ENCODE measurements at regions not wholly inside any gene's neighbourhood (a gene's known extent, or its start where the extent isn't known, plus 50 kb on each side); places are given as distances from the start of the nearest gene placed in this dataset.

GRCh38 chr3:144165482-144165881, 193.9 kb downstream of the DIPK2A start:
- H3K9ac ChIP-seq (ENCODE audit: low read length in 2 of 2): no peak overlapping the region
- H3K27me3 ChIP-seq (ENCODE audit: control insufficient read depth in 1 of 2, insufficient read depth in 2 of 2, low read length in 2 of 2): no peaks in the 10 kb centered on the region
- no peak overlapping the region for H3K27ac ChIP-seq (ENCODE audit: low read length)
- H3K4me1 ChIP-seq (ENCODE audit: control insufficient read depth, insufficient read depth, low read length): no peaks in the 10 kb centered on the region
- no peaks in the 10 kb centered on the region for H3K9me3 ChIP-seq (ENCODE audit: control insufficient read depth in 2 of 2, low read length in 2 of 2)
- no peaks in the 10 kb centered on the region for H3K36me3 ChIP-seq (ENCODE audit: control insufficient read depth in 2 of 2, insufficient read depth in 2 of 2, low read length in 2 of 2)
- H3K4me3 ChIP-seq (ENCODE audit: low read length in 2 of 2): no peak overlapping the region

- no peak overlapping the region for H3K9ac ChIP-seq (ENCODE audit: low read length in 2 of 2)
- H3K4me1 ChIP-seq (ENCODE audit: control insufficient read depth, insufficient read depth, low read length): no peaks in the 10 kb centered on the region
- H3K9me3 ChIP-seq (ENCODE audit: control insufficient read depth in 2 of 2, low read length in 2 of 2): no peaks in the 10 kb centered on the region
- H3K27me3 ChIP-seq (ENCODE audit: control insufficient read depth in 1 of 2, insufficient read depth in 2 of 2, low read length in 2 of 2): no peaks in the 10 kb centered on the region
- no peaks in the 10 kb centered on the region for H3K36me3 ChIP-seq (ENCODE audit: control insufficient read depth in 2 of 2, insufficient read depth in 2 of 2, low read length in 2 of 2)
- no peak overlapping the region for H3K4me3 ChIP-seq (ENCODE audit: low read length in 2 of 2)
- no peak overlapping the region for H3K27ac ChIP-seq (ENCODE audit: low read length)
These were observed 196.0 kb downstream of the DIPK2A start for GRCh38 chr3:144167634-144168033.

DNA sequence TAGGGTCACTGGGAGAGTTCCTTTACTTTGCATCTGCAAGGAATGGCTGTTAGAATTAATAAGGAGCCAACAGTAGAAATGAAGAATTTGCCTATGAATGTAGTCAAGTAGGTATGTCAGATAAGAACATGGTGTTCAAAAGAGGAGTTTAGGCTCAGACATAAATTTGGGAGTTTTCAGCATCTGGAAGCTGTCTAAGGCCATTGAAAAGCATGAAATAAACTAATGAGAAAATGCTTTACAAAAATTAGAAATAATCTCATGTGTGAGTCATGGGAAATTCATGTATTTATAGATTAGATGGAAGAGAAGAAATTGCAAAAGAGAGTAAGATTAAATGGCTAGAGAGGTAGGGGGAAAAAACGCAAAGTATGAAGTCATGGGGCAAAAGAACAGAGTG, 201.9 kb downstream of the DIPK2A start:
- no peak overlapping the region for H3K9ac ChIP-seq (ENCODE audit: low read length in 2 of 2)

GRCh38 chr3:144175644-144176425, 204.2 kb downstream of the DIPK2A start:
- H3K36me3 ChIP-seq (ENCODE audit: control insufficient read depth in 2 of 2, insufficient read depth in 2 of 2, low read length in 2 of 2): no peaks in the 10 kb centered on the region
- H3K4me3 ChIP-seq (ENCODE audit: low read length in 2 of 2): no peak overlapping the region
- H3K9ac ChIP-seq (ENCODE audit: low read length in 2 of 2): no peak overlapping the region
- no peaks in the 10 kb centered on the region for H3K4me1 ChIP-seq (ENCODE audit: control insufficient read depth, insufficient read depth, low read length)
- no peak overlapping the region for H3K27ac ChIP-seq (ENCODE audit: low read length)
- no peaks in the 10 kb centered on the region for H3K9me3 ChIP-seq (ENCODE audit: control insufficient read depth in 2 of 2, low read length in 2 of 2)
- H3K27me3 ChIP-seq (ENCODE audit: control insufficient read depth in 1 of 2, insufficient read depth in 2 of 2, low read length in 2 of 2): no peaks in the 10 kb centered on the region

More for the DNA sequence above, 201.9 kb downstream of the DIPK2A start:
- no peaks in the 10 kb centered on the region for H3K27me3 ChIP-seq (ENCODE audit: control insufficient read depth in 1 of 2, insufficient read depth in 2 of 2, low read length in 2 of 2)
- no peaks in the 10 kb centered on the region for H3K9me3 ChIP-seq (ENCODE audit: control insufficient read depth in 2 of 2, low read length in 2 of 2)
- no peak overlapping the region for H3K27ac ChIP-seq (ENCODE audit: low read length)
- no peak overlapping the region for H3K4me3 ChIP-seq (ENCODE audit: low read length in 2 of 2)
- H3K4me1 ChIP-seq (ENCODE audit: control insufficient read depth, insufficient read depth, low read length): no peaks in the 10 kb centered on the region
- H3K36me3 ChIP-seq (ENCODE audit: control insufficient read depth in 2 of 2, insufficient read depth in 2 of 2, low read length in 2 of 2): no peaks in the 10 kb centered on the region

GRCh38 chr3:144177649-144178048, 206.0 kb downstream of the DIPK2A start:
- H3K27me3 ChIP-seq (ENCODE audit: control insufficient read depth in 1 of 2, insufficient read depth in 2 of 2, low read length in 2 of 2): no peaks in the 10 kb centered on the region
- no peak overlapping the region for H3K9ac ChIP-seq (ENCODE audit: low read length in 2 of 2)
- H3K27ac ChIP-seq (ENCODE audit: low read length): no peak overlapping the region
- no peaks in the 10 kb centered on the region for H3K4me1 ChIP-seq (ENCODE audit: control insufficient read depth, insufficient read depth, low read length)
- no peak overlapping the region for H3K4me3 ChIP-seq (ENCODE audit: low read length in 2 of 2)
- no peaks in the 10 kb centered on the region for H3K9me3 ChIP-seq (ENCODE audit: control insufficient read depth in 2 of 2, low read length in 2 of 2)
- no peaks in the 10 kb centered on the region for H3K36me3 ChIP-seq (ENCODE audit: control insufficient read depth in 2 of 2, insufficient read depth in 2 of 2, low read length in 2 of 2)

GRCh38 chr3:144178607-144179006, 207.0 kb downstream of the DIPK2A start:
- Histone ChIP-seq H3K9me3 (ENCODE audit: control insufficient read depth in 2 of 2, low read length in 2 of 2) (no peaks in the 10 kb centered on the region), H3K4me1 (ENCODE audit: control insufficient read depth, insufficient read depth, low read length) (no peaks in the 10 kb centered on the region), H3K36me3 (ENCODE audit: control insufficient read depth in 2 of 2, insufficient read depth in 2 of 2, low read length in 2 of 2) (no peaks in the 10 kb centered on the region), H3K27ac (ENCODE audit: low read length) (no peak overlapping the region), H3K27me3 (ENCODE audit: control insufficient read depth in 1 of 2, insufficient read depth in 2 of 2, low read length in 2 of 2) (no peaks in the 10 kb centered on the region), H3K9ac (ENCODE audit: low read length in 2 of 2) (no peak overlapping the region), H3K4me3 (ENCODE audit: low read length in 2 of 2) (no peak overlapping the region)

DNA sequence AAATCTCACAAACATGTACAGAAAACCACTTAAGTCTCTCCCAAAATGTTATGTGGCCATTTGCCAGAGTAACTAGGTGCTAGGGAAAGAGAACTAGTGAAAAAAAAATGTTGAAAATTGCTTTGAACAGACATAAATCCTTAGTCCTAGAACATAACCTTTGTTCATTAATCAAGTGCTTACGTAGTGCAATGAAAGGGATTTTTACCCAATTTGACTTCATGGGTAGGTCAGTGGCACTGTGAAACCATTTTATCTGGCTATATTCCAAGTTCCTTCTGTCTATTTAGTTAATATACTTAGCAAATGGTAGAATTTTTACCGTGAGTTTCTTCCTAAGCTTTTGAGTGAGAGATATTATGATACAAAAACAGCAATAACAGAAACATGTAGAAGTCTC, 209.4 kb downstream of the DIPK2A start:
- no peaks in the 10 kb centered on the region for H3K4me1 ChIP-seq (ENCODE audit: control insufficient read depth, insufficient read depth, low read length)
- peaks cover 0 to 2% of the 10 kb centered on the region in 2 donors for H3K9me3 ChIP-seq (ENCODE audit: control insufficient read depth in 2 of 2, low read length in 2 of 2)
- H3K36me3 ChIP-seq (ENCODE audit: control insufficient read depth in 2 of 2, insufficient read depth in 2 of 2, low read length in 2 of 2): no peaks in the 10 kb centered on the region
- no peak overlapping the region for H3K4me3 ChIP-seq (ENCODE audit: low read length in 2 of 2)
- H3K9ac ChIP-seq (ENCODE audit: low read length in 2 of 2): no peak overlapping the region
- no peaks in the 10 kb centered on the region for H3K27me3 ChIP-seq (ENCODE audit: control insufficient read depth in 1 of 2, insufficient read depth in 2 of 2, low read length in 2 of 2)
- no peak overlapping the region for H3K27ac ChIP-seq (ENCODE audit: low read length)

GRCh38 chr3:144182501-144182900, 210.9 kb downstream of the DIPK2A start:
- H3K27me3 ChIP-seq (ENCODE audit: control insufficient read depth in 1 of 2, insufficient read depth in 2 of 2, low read length in 2 of 2): no peaks in the 10 kb centered on the region
- H3K9ac ChIP-seq (ENCODE audit: low read length in 2 of 2): no peak overlapping the region
- H3K27ac ChIP-seq (ENCODE audit: low read length): no peak overlapping the region
- peaks cover 0 to 2% of the 10 kb centered on the region in 2 donors for H3K9me3 ChIP-seq (ENCODE audit: control insufficient read depth in 2 of 2, low read length in 2 of 2)
- H3K4me1 ChIP-seq (ENCODE audit: control insufficient read depth, insufficient read depth, low read length): no peaks in the 10 kb centered on the region
- H3K4me3 ChIP-seq (ENCODE audit: low read length in 2 of 2): no peak overlapping the region
- no peaks in the 10 kb centered on the region for H3K36me3 ChIP-seq (ENCODE audit: control insufficient read depth in 2 of 2, insufficient read depth in 2 of 2, low read length in 2 of 2)

DNA sequence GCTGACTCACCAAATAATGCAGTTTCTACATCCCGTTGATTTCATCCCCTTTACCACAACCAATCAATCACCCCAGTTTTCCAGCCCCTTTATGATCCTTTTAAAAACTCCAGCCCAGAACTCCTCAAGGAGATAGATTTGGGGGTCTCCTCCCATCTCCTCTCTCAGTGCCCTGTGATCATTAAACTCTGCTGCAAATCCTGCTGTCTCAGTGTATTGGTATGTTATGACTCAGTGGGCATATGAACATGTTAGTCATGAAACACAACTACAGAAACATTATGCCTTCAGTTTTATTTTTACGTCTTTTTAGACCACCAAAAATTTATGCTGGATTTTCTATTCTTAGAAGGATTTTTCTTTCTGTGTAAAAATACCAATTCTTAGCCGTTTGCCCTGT, 213.7 kb downstream of the DIPK2A start:
- Histone ChIP-seq H3K9ac (ENCODE audit: low read length in 2 of 2) (no peak overlapping the region), H3K4me1 (ENCODE audit: control insufficient read depth, insufficient read depth, low read length) (no peaks in the 10 kb centered on the region), H3K27me3 (ENCODE audit: control insufficient read depth in 1 of 2, insufficient read depth in 2 of 2, low read length in 2 of 2) (no peaks in the 10 kb centered on the region), H3K4me3 (ENCODE audit: low read length in 2 of 2) (no peak overlapping the region), H3K9me3 (ENCODE audit: control insufficient read depth in 2 of 2, low read length in 2 of 2) (peaks cover 0 to 2% of the 10 kb centered on the region in 2 donors), H3K36me3 (ENCODE audit: control insufficient read depth in 2 of 2, insufficient read depth in 2 of 2, low read length in 2 of 2) (no peaks in the 10 kb centered on the region), H3K27ac (ENCODE audit: low read length) (no peak overlapping the region)

DNA sequence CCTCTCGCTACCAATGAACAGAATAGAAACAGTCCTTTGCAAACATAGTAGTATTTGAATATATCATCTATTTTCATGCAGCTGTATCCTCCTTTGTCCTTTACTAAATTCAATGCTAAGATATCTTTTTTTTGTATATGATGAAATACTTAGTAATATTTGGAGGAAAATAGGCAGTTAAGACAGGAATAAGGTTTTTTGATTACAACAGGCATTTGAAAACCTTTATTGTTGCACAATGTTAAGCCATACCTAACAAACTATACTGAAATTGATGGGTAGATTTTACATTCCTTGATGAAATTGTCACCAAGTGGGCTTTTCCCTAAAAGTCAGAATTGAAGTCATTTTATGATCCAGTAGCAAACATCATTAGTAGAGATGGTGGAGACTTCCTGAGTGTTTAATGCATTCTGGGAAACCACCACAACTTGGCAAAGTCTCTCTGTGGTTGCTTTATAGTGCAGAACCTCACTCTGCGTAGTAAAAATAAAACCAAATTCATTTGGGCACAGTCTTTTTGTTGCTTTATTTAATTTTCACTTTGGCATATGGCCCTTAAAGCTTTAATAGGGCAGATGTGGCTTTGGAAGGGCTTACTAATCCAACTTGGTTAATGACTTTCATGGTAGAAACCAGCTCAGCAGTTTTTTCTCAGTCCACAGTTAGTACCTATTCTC, 216.0 kb downstream of the DIPK2A start:
- no peak overlapping the region for H3K27ac ChIP-seq (ENCODE audit: low read length)

DNA sequence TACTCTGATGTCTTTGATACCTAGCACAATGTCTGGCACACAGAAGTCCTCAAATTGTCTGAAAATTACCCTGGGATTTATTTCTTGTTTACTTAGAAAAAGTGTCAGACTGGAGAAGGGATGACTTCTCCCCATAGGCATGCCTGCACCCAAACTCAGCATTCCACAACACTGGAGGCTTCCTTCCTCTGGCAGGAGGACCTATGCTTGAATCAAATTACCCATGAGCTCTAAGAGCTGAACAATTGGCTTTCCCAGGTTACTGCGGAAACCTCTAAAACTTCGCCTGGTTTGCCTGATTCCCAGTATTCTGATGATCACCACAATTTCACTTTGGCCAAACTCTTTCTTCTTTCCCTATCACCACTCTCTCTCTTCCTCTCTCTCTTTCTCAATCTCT, 217.4 kb downstream of the DIPK2A start:
- H3K36me3 ChIP-seq (ENCODE audit: control insufficient read depth in 2 of 2, insufficient read depth in 2 of 2, low read length in 2 of 2): no peaks in the 10 kb centered on the region
- H3K4me3 ChIP-seq (ENCODE audit: low read length in 2 of 2): no peak overlapping the region
- H3K9ac ChIP-seq (ENCODE audit: low read length in 2 of 2): no peak overlapping the region
- no peak overlapping the region for H3K27ac ChIP-seq (ENCODE audit: low read length)
- no peaks in the 10 kb centered on the region for H3K4me1 ChIP-seq (ENCODE audit: control insufficient read depth, insufficient read depth, low read length)
- H3K9me3 ChIP-seq (ENCODE audit: control insufficient read depth in 2 of 2, low read length in 2 of 2): peaks cover 0 to 2% of the 10 kb centered on the region in 2 donors
- H3K27me3 ChIP-seq (ENCODE audit: control insufficient read depth in 1 of 2, insufficient read depth in 2 of 2, low read length in 2 of 2): no peaks in the 10 kb centered on the region

More for the DNA sequence above, 216.0 kb downstream of the DIPK2A start:
- Histone ChIP-seq H3K4me3 (ENCODE audit: low read length in 2 of 2) (no peak overlapping the region), H3K36me3 (ENCODE audit: control insufficient read depth in 2 of 2, insufficient read depth in 2 of 2, low read length in 2 of 2) (no peaks in the 10 kb centered on the region), H3K27me3 (ENCODE audit: control insufficient read depth in 1 of 2, insufficient read depth in 2 of 2, low read length in 2 of 2) (no peaks in the 10 kb centered on the region), H3K4me1 (ENCODE audit: control insufficient read depth, insufficient read depth, low read length) (no peaks in the 10 kb centered on the region), H3K9ac (ENCODE audit: low read length in 2 of 2) (no peak overlapping the region), H3K9me3 (ENCODE audit: control insufficient read depth in 2 of 2, low read length in 2 of 2) (peaks cover 0 to 2% of the 10 kb centered on the region in 2 donors)

Measured in stomach smooth muscle (tissue), 2 donors.